ENCODE measurements at regions not wholly inside any gene's neighbourhood (a gene's known extent, or its start where the extent isn't known, plus 50 kb on each side); places are given as distances from the start of the nearest gene placed in this dataset.
"Not testable (repeated sequence)": the region's sequence is repeated elsewhere in the genome, so short reads cannot be mapped to it uniquely, and the experiment has no call there.

DNA sequence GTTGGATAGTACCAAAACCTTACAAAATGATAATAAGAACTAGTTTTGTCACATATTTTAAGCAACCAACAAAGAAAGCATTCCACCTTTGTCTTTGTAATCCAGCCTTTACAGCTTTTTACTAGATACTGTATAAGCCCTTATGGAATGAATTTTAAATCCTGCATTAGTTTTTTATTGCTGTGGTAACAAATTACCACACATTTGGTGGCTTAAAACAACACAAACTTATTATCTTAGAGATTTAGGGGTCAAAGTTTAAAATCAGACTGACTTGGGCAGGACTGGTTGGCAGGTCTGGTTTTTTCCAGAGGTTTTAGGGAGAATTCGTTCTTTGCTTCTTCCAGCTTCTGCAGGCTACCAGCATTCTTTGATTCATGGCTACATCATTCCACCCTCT is 108.5 kb upstream of the NLGN1 start:
- DNase-seq (ENCODE audit: low read depth in 2 of 2), result no peak
- no peak overlapping the region for H3K4me2 ChIP-seq (ENCODE audit: extremely low read depth, insufficient read depth, low read length)
- H3K27me3 ChIP-seq (ENCODE audit: control insufficient read depth, insufficient read depth, low read length), result no peaks in the 10 kb centered on the region
- H4K20me1 ChIP-seq (ENCODE audit: control insufficient read depth, extremely low read depth, insufficient read depth, low read length), result no peaks in the 10 kb centered on the region
- no peaks in the 10 kb centered on the region for H3K79me2 ChIP-seq (ENCODE audit: control insufficient read depth, insufficient read depth, low read length)
- H3K9me3 ChIP-seq (ENCODE audit: control insufficient read depth, insufficient read depth, low read depth, low read length), result no peaks in the 10 kb centered on the region
- no peaks in the 10 kb centered on the region for H3K36me3 ChIP-seq (ENCODE audit: control insufficient read depth, insufficient read depth, low read length)
- H2AFZ ChIP-seq (ENCODE audit: low read length), result no peak overlapping the region
- no peaks in the 10 kb centered on the region for H3K4me1 ChIP-seq (ENCODE audit: control insufficient read depth, extremely low read depth, insufficient read depth, low read length)
- no peak overlapping the region for H3K4me3 ChIP-seq (replicated peaks in 1 of 4; ENCODE audit: control extremely low read depth in 1 of 4, insufficient read depth in 1 of 4, low read depth in 3 of 4, low read length in 4 of 4)
- no peak overlapping the region for H3K27ac ChIP-seq (ENCODE audit: insufficient read depth, low read length)
- TF ChIP-seq EZH2 (IDR thresholded peaks at IDR 0.05; ENCODE audit: low read length, missing control alignments) (no peak), CTCF (conservative IDR thresholded peaks at IDR 0.05 in 1 of 2, IDR thresholded peaks at IDR 0.05 in 1 of 2; ENCODE audit: low read depth in 1 of 2, low read length in 2 of 2) (no peak)
- H3K9ac ChIP-seq (ENCODE audit: insufficient read depth, low read length), result no peak overlapping the region

- Histone ChIP-seq H4K20me1 (ENCODE audit: control insufficient read depth, extremely low read depth, insufficient read depth, low read length) (no peaks in the 10 kb centered on the region), H2AFZ (ENCODE audit: low read length) (no peak overlapping the region), H3K9ac (ENCODE audit: insufficient read depth, low read length) (no peak overlapping the region), H3K36me3 (ENCODE audit: control insufficient read depth, insufficient read depth, low read length) (no peaks in the 10 kb centered on the region), H3K4me1 (ENCODE audit: control insufficient read depth, extremely low read depth, insufficient read depth, low read length) (no peaks in the 10 kb centered on the region), H3K27me3 (ENCODE audit: control insufficient read depth, insufficient read depth, low read length) (no peaks in the 10 kb centered on the region), H3K79me2 (ENCODE audit: control insufficient read depth, insufficient read depth, low read length) (no peaks in the 10 kb centered on the region), H3K4me2 (ENCODE audit: extremely low read depth, insufficient read depth, low read length) (no peak overlapping the region), H3K9me3 (ENCODE audit: control insufficient read depth, insufficient read depth, low read depth, low read length) (no peaks in the 10 kb centered on the region), H3K27ac (ENCODE audit: insufficient read depth, low read length) (no peak overlapping the region), H3K4me3 (replicated peaks in 1 of 4; ENCODE audit: control extremely low read depth in 1 of 4, insufficient read depth in 1 of 4, low read depth in 3 of 4, low read length in 4 of 4) (no peak overlapping the region)
- TF ChIP-seq EZH2 (IDR thresholded peaks at IDR 0.05; ENCODE audit: low read length, missing control alignments) (no peak), CTCF (conservative IDR thresholded peaks at IDR 0.05 in 1 of 2, IDR thresholded peaks at IDR 0.05 in 1 of 2; ENCODE audit: low read depth in 1 of 2, low read length in 2 of 2) (no peak)
- no peak for DNase-seq (ENCODE audit: low read depth in 2 of 2)
Observed at GRCh38 chr3:173287361-173287760, 110.2 kb upstream of the NLGN1 start.

GRCh38 chr3:173286507-173286906 is 111.0 kb upstream of the NLGN1 start:
- H3K9ac ChIP-seq (ENCODE audit: insufficient read depth, low read length); H3K27ac ChIP-seq (ENCODE audit: insufficient read depth, low read length); H3K4me2 ChIP-seq (ENCODE audit: extremely low read depth, insufficient read depth, low read length); DNase-seq (ENCODE audit: low read depth in 2 of 2); H4K20me1 ChIP-seq (ENCODE audit: control insufficient read depth, extremely low read depth, insufficient read depth, low read length); H3K79me2 ChIP-seq (ENCODE audit: control insufficient read depth, insufficient read depth, low read length); H3K36me3 ChIP-seq (ENCODE audit: control insufficient read depth, insufficient read depth, low read length); H2AFZ ChIP-seq (ENCODE audit: low read length); H3K27me3 ChIP-seq (ENCODE audit: control insufficient read depth, insufficient read depth, low read length); H3K9me3 ChIP-seq (ENCODE audit: control insufficient read depth, insufficient read depth, low read depth, low read length); H3K4me1 ChIP-seq (ENCODE audit: control insufficient read depth, extremely low read depth, insufficient read depth, low read length); H3K4me3 ChIP-seq (replicated peaks in 1 of 4; ENCODE audit: control extremely low read depth in 1 of 4, insufficient read depth in 1 of 4, low read depth in 3 of 4, low read length in 4 of 4): not testable (repeated sequence)

GRCh38 chr3:173284301-173284700 is 113.2 kb upstream of the NLGN1 start:
- H3K4me3 ChIP-seq (replicated peaks in 1 of 4; ENCODE audit: control extremely low read depth in 1 of 4, insufficient read depth in 1 of 4, low read depth in 3 of 4, low read length in 4 of 4), result no peak overlapping the region
- no peak overlapping the region for H3K9ac ChIP-seq (ENCODE audit: insufficient read depth, low read length)
- no peaks in the 10 kb centered on the region for H3K27me3 ChIP-seq (ENCODE audit: control insufficient read depth, insufficient read depth, low read length)
- H4K20me1 ChIP-seq (ENCODE audit: control insufficient read depth, extremely low read depth, insufficient read depth, low read length), result no peaks in the 10 kb centered on the region
- no peaks in the 10 kb centered on the region for H3K4me1 ChIP-seq (ENCODE audit: control insufficient read depth, extremely low read depth, insufficient read depth, low read length)
- no peaks in the 10 kb centered on the region for H3K36me3 ChIP-seq (ENCODE audit: control insufficient read depth, insufficient read depth, low read length)
- no peaks in the 10 kb centered on the region for H3K9me3 ChIP-seq (ENCODE audit: control insufficient read depth, insufficient read depth, low read depth, low read length)
- H2AFZ ChIP-seq (ENCODE audit: low read length), result no peak overlapping the region
- no peak for TF ChIP-seq EZH2 (IDR thresholded peaks at IDR 0.05; ENCODE audit: low read length, missing control alignments)
- TF ChIP-seq CTCF (conservative IDR thresholded peaks at IDR 0.05 in 1 of 2, IDR thresholded peaks at IDR 0.05 in 1 of 2; ENCODE audit: low read depth in 1 of 2, low read length in 2 of 2), result no peak
- H3K79me2 ChIP-seq (ENCODE audit: control insufficient read depth, insufficient read depth, low read length), result no peaks in the 10 kb centered on the region
- no peak overlapping the region for H3K27ac ChIP-seq (ENCODE audit: insufficient read depth, low read length)
- DNase-seq (ENCODE audit: low read depth in 2 of 2), result no peak
- no peak overlapping the region for H3K4me2 ChIP-seq (ENCODE audit: extremely low read depth, insufficient read depth, low read length)
